Renal pelvis (tissue), 1 donor: ENCODE measurements at regions not wholly inside any gene's neighbourhood (a gene's known extent, or its start where the extent isn't known, plus 50 kb on each side); places are given as distances from the start of the nearest gene placed in this dataset.

Experiments
- DNase-seq: peaks from one replicate; pipeline ENCODE4 v3.0.0-alpha.2; 2013

GRCh38 chr9:28014212-28014611 lies 440.9 kb upstream of the C9orf72 start:
- DNase-seq, result no peak

- peak; percentile 1 for DNase-seq
These were observed 451.4 kb upstream of the C9orf72 start for GRCh38 chr9:28024676-28025075.

GRCh38 chr9:28025186-28025585 lies 451.9 kb upstream of the C9orf72 start:
- DNase-seq, result peak; percentile 2

- no peak for DNase-seq
These were observed 458.4 kb upstream of the C9orf72 start for GRCh38 chr9:28031521-28032267.

GRCh38 chr9:28032268-28032590 lies 458.9 kb upstream of the C9orf72 start:
- DNase-seq, result no peak

GRCh38 chr9:28034242-28034641 lies 461.0 kb upstream of the C9orf72 start:
- DNase-seq, result no peak

GRCh38 chr9:28037968-28038367 lies 464.7 kb upstream of the C9orf72 start:
- DNase-seq, result no peak

- DNase-seq, result no peak
These were observed 471.8 kb upstream of the C9orf72 start for GRCh38 chr9:28045051-28045450.

GRCh38 chr9:28050046-28050445 lies 476.8 kb upstream of the C9orf72 start:
- no peak for DNase-seq

- no peak for DNase-seq
These were observed 477.7 kb upstream of the C9orf72 start for GRCh38 chr9:28050941-28051340.

- DNase-seq, result no peak
These were observed 478.6 kb upstream of the C9orf72 start for GRCh38 chr9:28051559-28052503.

GRCh38 chr9:28053096-28053777 lies 480.0 kb upstream of the C9orf72 start:
- DNase-seq, result peak; percentile 17

- DNase-seq, result no peak
These were observed 482.7 kb upstream of the C9orf72 start for GRCh38 chr9:28056006-28056405.

- no peak for DNase-seq
These were observed 483.2 kb upstream of the C9orf72 start for GRCh38 chr9:28056466-28056865.

- DNase-seq, result no peak
These were observed 485.9 kb upstream of the C9orf72 start for GRCh38 chr9:28059192-28059591.

- DNase-seq, result no peak
These were observed 491.0 kb upstream of the C9orf72 start for GRCh38 chr9:28064241-28064815.

GRCh38 chr9:28073270-28073669 lies 500.0 kb upstream of the C9orf72 start:
- DNase-seq, result peak; percentile 76

- no peak for DNase-seq
These were observed 506.4 kb upstream of the C9orf72 start for GRCh38 chr9:28079677-28080076.

- DNase-seq, result no peak
These were observed 509.4 kb upstream of the C9orf72 start for GRCh38 chr9:28082671-28083070.

GRCh38 chr9:28086881-28087280 lies 513.6 kb upstream of the C9orf72 start:
- DNase-seq, result no peak

- DNase-seq, result no peak
These were observed 520.0 kb upstream of the C9orf72 start for GRCh38 chr9:28092981-28093936.
